ENCODE measurements at regions not wholly inside any gene's neighbourhood (a gene's known extent, or its start where the extent isn't known, plus 50 kb on each side); places are given as distances from the start of the nearest gene placed in this dataset.

DNA sequence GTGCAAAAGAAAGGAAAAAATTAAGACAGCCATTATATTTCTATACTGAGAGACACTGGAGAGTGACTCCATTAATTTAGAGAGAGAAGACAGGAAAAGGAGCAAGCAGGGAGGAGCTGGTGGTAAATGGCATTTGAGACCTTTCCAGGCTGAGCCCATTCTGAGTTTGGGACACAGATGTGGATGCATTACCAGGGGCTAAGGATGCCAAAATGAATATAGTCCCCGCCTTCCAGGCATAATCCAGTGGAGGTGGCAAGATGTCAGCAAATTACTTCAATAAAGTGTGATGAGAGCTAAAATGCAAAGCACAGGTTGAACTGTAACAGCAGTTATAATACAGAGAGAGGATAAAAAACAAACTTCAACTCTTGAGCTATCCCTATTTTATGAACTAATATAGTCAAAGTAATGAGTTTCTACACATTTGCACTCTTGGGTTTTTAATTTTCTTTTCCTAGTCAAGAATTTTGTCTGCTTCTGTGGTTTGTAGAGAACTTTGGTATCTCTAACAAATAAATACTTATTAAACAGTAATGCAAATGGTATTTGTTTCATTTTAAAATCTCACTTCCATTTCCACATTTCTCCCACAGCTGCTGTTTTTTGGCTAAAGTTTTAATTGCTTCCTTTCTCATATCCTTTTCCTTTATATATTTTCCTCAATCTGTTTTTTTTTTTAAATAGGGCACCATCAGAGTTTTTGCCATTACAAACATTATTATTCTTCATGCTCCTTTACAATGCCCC is 228.2 kb upstream of the KCNK2 start:
- TF ChIP-seq MYC (IDR thresholded peaks at IDR 0.05; ENCODE audit: low read depth, low read length), result no peak
- TF ChIP-seq, protein P1, sequence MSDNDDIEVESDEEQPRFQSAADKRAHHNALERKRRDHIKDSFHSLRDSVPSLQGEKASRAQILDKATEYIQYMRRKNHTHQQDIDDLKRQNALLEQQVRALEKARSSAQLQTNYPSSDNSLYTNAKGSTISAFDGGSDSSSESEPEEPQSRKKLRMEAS (IDR thresholded peaks at IDR 0.05; ENCODE audit: low read depth, low read length), result no peak
- TF ChIP-seq CTCF (IDR thresholded peaks at IDR 0.05; ENCODE audit: low read depth, low read length), result no peak
- no peak for TF ChIP-seq POLR2A (IDR thresholded peaks at IDR 0.05; ENCODE audit: extremely low read depth, insufficient read length)
- DNase-seq (ENCODE audit: low read depth), result no peak
- H3K4me3 ChIP-seq (ENCODE audit: low read depth, low read length), result no peak overlapping the region

DNA sequence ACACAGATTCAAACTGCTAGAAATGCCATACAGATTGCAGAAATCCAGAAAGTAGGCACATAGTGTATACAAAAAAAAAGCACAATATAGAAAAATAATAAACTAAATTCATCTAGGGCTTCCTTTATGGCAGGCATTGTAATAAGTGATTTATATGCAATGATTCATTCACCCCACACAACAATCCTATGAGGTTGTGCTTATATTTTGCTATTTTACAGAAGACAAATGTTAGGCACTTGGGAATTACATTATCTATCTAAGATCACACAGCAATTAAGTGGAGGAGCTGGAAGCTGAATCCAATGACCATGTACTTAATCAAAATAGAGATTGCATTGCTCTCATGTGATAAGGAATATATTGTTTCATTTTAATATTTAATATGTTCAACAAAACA is 225.7 kb upstream of the KCNK2 start:
- TF ChIP-seq, protein P1 (IDR thresholded peaks at IDR 0.05; ENCODE audit: low read depth, low read length), result no peak
- TF ChIP-seq POLR2A (IDR thresholded peaks at IDR 0.05; ENCODE audit: extremely low read depth, insufficient read length) (no peak), CTCF (IDR thresholded peaks at IDR 0.05; ENCODE audit: low read depth, low read length) (no peak), MYC (IDR thresholded peaks at IDR 0.05; ENCODE audit: low read depth, low read length) (no peak)
- H3K4me3 ChIP-seq (ENCODE audit: low read depth, low read length), result no peak overlapping the region
- DNase-seq (ENCODE audit: low read depth), result no peak

GRCh38 chr1:214857716-214858115 is 224.8 kb upstream of the KCNK2 start:
- no peak for DNase-seq (ENCODE audit: low read depth)
- no peak overlapping the region for H3K4me3 ChIP-seq (ENCODE audit: low read depth, low read length)
- TF ChIP-seq CTCF (IDR thresholded peaks at IDR 0.05; ENCODE audit: low read depth, low read length) (no peak), POLR2A (IDR thresholded peaks at IDR 0.05; ENCODE audit: extremely low read depth, insufficient read length) (no peak), MYC (IDR thresholded peaks at IDR 0.05; ENCODE audit: low read depth, low read length) (no peak)
- TF ChIP-seq, protein P1 (IDR thresholded peaks at IDR 0.05; ENCODE audit: low read depth, low read length), result no peak

DNA sequence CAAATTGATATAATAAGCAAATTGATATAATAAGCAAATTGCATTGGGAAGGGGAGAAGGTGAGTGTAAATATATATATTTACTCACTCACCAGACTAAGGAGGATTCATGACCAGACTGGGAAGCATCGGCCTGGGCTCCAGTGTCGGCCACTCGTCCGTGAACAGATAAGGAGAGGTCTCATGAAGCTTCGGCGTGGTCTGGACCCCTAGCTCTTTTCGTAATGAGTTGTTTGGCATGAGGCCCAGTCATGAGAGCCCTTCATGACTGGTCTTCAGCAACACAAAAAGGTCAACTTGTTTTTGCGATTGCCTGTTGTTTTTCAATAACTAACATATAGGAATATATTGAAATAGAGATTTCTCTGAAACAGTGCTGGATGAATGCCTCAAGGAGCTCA is 222.9 kb upstream of the KCNK2 start:
- H3K4me3 ChIP-seq (ENCODE audit: low read depth, low read length), result no peak overlapping the region
- no peak for DNase-seq (ENCODE audit: low read depth)
- TF ChIP-seq CTCF (IDR thresholded peaks at IDR 0.05; ENCODE audit: low read depth, low read length), result no peak
- TF ChIP-seq, protein P1 (IDR thresholded peaks at IDR 0.05; ENCODE audit: low read depth, low read length), result no peak
- no peak for TF ChIP-seq MYC (IDR thresholded peaks at IDR 0.05; ENCODE audit: low read depth, low read length)
- TF ChIP-seq POLR2A (IDR thresholded peaks at IDR 0.05; ENCODE audit: extremely low read depth, insufficient read length), result no peak

DNA sequence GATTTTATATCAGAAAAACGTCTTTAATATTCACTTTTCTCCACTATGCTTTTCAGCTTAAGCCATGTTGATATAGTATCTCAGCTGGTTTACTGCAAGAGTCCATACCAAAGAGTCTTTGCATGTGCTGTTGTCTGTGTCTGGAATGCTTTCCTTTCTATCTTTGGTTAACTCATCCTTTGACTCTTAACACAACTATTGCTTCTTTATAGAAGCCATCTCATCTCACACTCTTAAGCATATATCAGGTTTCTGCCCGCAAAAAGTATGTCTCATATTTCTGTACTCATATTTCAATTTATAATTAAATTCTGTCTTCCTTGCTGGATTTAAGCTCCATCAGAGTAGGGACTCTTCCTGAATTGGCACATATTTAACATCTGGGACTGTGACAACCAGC is 220.9 kb upstream of the KCNK2 start:
- DNase-seq (ENCODE audit: low read depth), result no peak
- TF ChIP-seq POLR2A (IDR thresholded peaks at IDR 0.05; ENCODE audit: extremely low read depth, insufficient read length) (no peak), MYC (IDR thresholded peaks at IDR 0.05; ENCODE audit: low read depth, low read length) (no peak), CTCF (IDR thresholded peaks at IDR 0.05; ENCODE audit: low read depth, low read length) (no peak)
- TF ChIP-seq, protein P1 (IDR thresholded peaks at IDR 0.05; ENCODE audit: low read depth, low read length), result no peak
- H3K4me3 ChIP-seq (ENCODE audit: low read depth, low read length), result no peak overlapping the region
